Neural progenitor cell (in vitro differentiated cells): ENCODE measurements at regions not wholly inside any gene's neighbourhood (a gene's known extent, or its start where the extent isn't known, plus 50 kb on each side); places are given as distances from the start of the nearest gene placed in this dataset.

Source experiments
- EZH2 ChIP-seq: fragments of 200-600 bp; sonication (generic); IDR thresholded peaks from 2 replicates; pipeline ENCODE4 v1.6.1; 2017; ENCODE audit warnings: antibody characterized with exemption, mild to moderate bottlenecking, moderate library complexity
- EZH2phosphoT487 ChIP-seq: fragments of 200-600 bp; sonication (generic); IDR thresholded peaks from 2 replicates; pipeline ENCODE4 v1.6.1; 2017; ENCODE audit warnings: antibody characterized with exemption
- TF ChIP-seq, protein P1 (sequence below): fragments of 200-600 bp; sonication (generic); IDR thresholded peaks from 2 replicates; pipeline ENCODE4 v1.5.1; 2017; ENCODE audit warnings: antibody characterized with exemption, mild to moderate bottlenecking

GRCh38 chr20:55646851-55647250 lies 358.5 kb downstream of the CBLN4 start:
- TF ChIP-seq, protein P1, sequence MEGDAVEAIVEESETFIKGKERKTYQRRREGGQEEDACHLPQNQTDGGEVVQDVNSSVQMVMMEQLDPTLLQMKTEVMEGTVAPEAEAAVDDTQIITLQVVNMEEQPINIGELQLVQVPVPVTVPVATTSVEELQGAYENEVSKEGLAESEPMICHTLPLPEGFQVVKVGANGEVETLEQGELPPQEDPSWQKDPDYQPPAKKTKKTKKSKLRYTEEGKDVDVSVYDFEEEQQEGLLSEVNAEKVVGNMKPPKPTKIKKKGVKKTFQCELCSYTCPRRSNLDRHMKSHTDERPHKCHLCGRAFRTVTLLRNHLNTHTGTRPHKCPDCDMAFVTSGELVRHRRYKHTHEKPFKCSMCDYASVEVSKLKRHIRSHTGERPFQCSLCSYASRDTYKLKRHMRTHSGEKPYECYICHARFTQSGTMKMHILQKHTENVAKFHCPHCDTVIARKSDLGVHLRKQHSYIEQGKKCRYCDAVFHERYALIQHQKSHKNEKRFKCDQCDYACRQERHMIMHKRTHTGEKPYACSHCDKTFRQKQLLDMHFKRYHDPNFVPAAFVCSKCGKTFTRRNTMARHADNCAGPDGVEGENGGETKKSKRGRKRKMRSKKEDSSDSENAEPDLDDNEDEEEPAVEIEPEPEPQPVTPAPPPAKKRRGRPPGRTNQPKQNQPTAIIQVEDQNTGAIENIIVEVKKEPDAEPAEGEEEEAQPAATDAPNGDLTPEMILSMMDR = no peak
- TF ChIP-seq EZH2 (no peak), EZH2phosphoT487 (no peak)
